ENCODE measurements at regions not wholly inside any gene's neighbourhood (a gene's known extent, or its start where the extent isn't known, plus 50 kb on each side); places are given as distances from the start of the nearest gene placed in this dataset.

DNA sequence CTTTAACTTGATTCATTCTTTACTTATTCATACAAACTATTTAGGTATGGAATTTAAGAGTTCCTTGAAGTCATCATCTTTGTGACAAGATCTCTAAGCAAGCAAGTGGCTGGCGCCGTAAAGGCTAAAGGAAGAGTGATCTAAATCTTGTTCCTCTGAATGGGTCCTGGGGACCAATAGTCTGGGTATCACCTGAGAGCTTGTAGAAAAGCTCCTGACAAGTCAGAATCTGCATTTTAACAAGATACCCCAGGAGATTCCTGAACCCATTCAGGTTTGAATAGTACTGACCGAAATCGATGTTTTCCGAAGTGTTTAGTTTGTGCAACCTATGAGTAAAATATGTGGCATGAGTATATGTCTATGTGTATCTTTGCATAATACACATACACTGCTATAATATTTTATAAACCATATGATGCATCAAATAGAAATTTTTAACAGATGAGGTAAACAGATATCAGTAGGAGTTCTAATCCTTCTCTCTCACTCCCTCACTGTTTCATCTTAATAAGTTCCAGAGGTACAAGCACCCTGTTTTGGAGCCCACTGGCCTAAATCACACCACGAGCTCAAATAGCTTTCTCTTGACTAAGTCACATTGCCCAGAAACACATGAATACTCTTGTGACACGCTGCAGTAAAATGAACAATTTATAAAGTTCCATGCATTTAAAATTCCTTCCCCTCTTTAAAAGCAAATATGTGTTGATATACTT is 170.0 kb downstream of the RELL1 start:
- H3K36me3 ChIP-seq (replicated peaks), result no peaks in the 10 kb centered on the region
- no peak for TF ChIP-seq CTCF (IDR thresholded peaks at IDR 0.05; ENCODE audit: low read depth, low read length, missing control alignments)
- no peaks in the 10 kb centered on the region for H3K27me3 ChIP-seq (replicated peaks)
- H3K27ac ChIP-seq, result no peak overlapping the region
- no peak overlapping the region for H3K4me3 ChIP-seq (ENCODE audit: low read depth, low read length)
- in situ Hi-C loops (cut with HindIII; ENCODE audit: low pct_ligation_motif_present, low sequenced_read_pairs), result no loop called here
- DNase-seq, result no peak

DNA sequence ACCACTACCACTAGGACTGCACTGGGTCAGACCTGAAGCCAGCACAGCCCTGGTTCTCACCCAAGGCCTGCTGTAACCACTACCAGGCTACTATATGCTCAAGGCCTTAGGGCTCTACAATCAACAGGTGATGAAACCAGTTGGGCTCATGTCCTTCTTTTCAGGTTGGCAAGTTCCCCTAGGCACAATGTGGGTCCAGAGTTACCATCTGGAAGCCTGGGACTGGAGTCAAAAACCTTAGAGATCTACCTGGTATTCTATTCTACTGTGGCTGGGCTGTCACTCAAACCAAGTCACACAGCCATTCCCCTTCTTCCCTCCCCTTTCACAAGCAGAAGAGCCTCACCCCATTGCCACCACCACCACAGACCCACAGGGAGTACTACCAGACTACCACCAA is 175.6 kb downstream of the RELL1 start:
- DNase-seq, result no peak
- no peak overlapping the region for H3K4me3 ChIP-seq (ENCODE audit: low read depth, low read length)
- no peak for TF ChIP-seq CTCF (IDR thresholded peaks at IDR 0.05; ENCODE audit: low read depth, low read length, missing control alignments)
- no peak overlapping the region for H3K27ac ChIP-seq
- no peaks in the 10 kb centered on the region for H3K36me3 ChIP-seq (replicated peaks)
- no peaks in the 10 kb centered on the region for H3K27me3 ChIP-seq (replicated peaks)
- in situ Hi-C loops (cut with HindIII; ENCODE audit: low pct_ligation_motif_present, low sequenced_read_pairs), result no loop called here

DNA sequence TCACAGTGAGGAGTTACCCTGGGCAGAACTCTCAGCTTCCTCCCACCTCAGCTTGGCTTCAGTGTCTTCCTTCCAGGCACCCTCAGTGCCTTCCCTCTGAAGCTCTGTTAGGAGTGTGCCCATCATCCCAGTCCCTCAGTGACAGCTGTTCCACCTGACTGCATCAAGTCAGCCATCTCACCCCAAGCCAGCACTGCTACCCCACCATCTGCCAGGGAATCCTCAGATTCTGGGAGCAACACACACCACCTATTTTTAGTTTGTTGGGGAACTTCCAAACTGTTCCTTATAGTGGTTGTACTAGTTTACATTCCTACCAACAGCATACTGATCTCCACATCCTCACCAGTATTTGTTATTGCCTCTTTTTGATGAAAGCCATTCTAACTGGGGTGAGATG is 182.9 kb downstream of the RELL1 start:
- no peak overlapping the region for H3K4me3 ChIP-seq (ENCODE audit: low read depth, low read length)
- H3K27ac ChIP-seq, result no peak overlapping the region
- no peak for TF ChIP-seq CTCF (IDR thresholded peaks at IDR 0.05; ENCODE audit: low read depth, low read length, missing control alignments)
- H3K27me3 ChIP-seq (replicated peaks), result no peaks in the 10 kb centered on the region
- no peaks in the 10 kb centered on the region for H3K36me3 ChIP-seq (replicated peaks)
- no peak for DNase-seq
- in situ Hi-C loops (cut with HindIII; ENCODE audit: low pct_ligation_motif_present, low sequenced_read_pairs), result no loop called here

GRCh38 chr4:37502070-37502469 is 184.1 kb downstream of the RELL1 start:
- Histone ChIP-seq H3K27ac (no peak overlapping the region), H3K36me3 (replicated peaks) (no peaks in the 10 kb centered on the region), H3K27me3 (replicated peaks) (no peaks in the 10 kb centered on the region), H3K4me3 (ENCODE audit: low read depth, low read length) (no peak overlapping the region)
- DNase-seq, result no peak
- in situ Hi-C loops (cut with HindIII; ENCODE audit: low pct_ligation_motif_present, low sequenced_read_pairs), result no loop called here
- no peak for TF ChIP-seq CTCF (IDR thresholded peaks at IDR 0.05; ENCODE audit: low read depth, low read length, missing control alignments)

All from brain microvascular endothelial cell (primary cell).